NCI-H2171 treated with DMSO at 0.1 percent for 48 hours (cell line): ENCODE measurements at regions not wholly inside any gene's neighbourhood (a gene's known extent, or its start where the extent isn't known, plus 50 kb on each side); places are given as distances from the start of the nearest gene placed in this dataset.
A peak's percentile ranks its signal among the peaks of the same experiment; 100 is the strongest.

Source experiments
- DNase-seq: peaks from one replicate; lab custom pipeline; 2025; lab: John Stamatoyannopoulos, UW

GRCh38 chr9:89882930-89883361 lies 278.1 kb downstream of the GADD45G start:
- no peak for DNase-seq

GRCh38 chr9:89883401-89884341 lies 278.9 kb downstream of the GADD45G start:
- DNase-seq = no peak

GRCh38 chr9:89884356-89885083 lies 279.7 kb downstream of the GADD45G start:
- DNase-seq = no peak

- no peak for DNase-seq
Measured at GRCh38 chr9:89885156-89885555, 280.3 kb downstream of the GADD45G start.

DNA sequence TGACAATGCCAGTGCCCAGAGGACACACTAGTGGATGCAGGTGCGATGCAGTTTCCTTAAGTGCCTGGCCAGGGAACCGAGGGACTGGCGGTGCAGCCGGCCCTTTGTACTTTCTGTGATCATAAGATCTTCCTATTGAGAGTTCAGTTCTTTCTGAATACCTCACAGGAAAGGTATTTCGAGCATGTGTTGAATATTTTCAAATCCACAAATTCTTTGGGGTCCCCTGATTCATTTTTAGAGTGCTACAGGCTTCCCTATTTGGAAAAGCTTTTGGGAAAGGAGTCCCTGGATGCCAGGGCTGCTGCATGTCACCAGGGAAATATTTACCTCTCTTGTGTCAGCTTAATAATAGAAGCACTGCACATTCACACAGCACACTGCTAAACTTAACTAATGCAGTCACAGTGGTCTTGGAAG lies 281.5 kb downstream of the GADD45G start:
- no peak for DNase-seq

GRCh38 chr9:89887286-89887685 lies 282.5 kb downstream of the GADD45G start:
- DNase-seq = no peak

- no peak for DNase-seq
Measured at GRCh38 chr9:89888233-89888632, 283.4 kb downstream of the GADD45G start.

- no peak for DNase-seq
Measured at GRCh38 chr9:89888677-89889076, 283.9 kb downstream of the GADD45G start.

GRCh38 chr9:89889865-89890264 lies 285.1 kb downstream of the GADD45G start:
- no peak for DNase-seq

DNA sequence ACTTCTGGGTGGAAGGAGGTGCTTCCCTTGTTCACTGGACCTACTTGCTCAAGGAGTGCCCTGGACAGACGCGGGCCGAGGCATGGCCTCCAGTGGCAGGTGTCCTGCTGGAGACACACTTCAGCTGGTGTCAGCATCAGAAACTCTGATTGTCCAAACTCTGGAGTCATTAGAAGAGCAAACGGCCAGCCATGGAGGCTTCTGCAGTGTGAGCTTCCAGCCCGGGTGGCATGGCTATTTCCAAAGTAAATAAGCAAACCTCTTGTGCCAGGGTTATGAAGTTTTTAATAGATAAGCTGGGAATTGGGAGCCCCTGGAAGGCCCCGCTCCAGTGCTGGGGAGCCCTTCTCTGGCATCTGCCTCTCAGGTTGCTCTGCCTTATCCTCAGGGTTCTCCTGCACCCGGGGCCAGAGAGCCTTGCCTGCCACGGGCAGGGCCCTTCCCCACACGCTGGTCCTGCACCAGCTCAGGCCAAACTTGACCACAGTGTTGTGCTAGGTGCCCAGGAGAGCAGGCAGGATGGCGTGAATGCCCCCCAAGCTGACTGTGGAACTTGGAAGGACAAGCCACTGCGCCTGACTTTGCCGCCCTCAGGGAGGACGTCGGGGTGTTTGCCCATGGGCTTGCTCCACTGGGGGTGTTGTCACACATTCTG lies 285.6 kb downstream of the GADD45G start:
- DNase-seq = no peak

DNA sequence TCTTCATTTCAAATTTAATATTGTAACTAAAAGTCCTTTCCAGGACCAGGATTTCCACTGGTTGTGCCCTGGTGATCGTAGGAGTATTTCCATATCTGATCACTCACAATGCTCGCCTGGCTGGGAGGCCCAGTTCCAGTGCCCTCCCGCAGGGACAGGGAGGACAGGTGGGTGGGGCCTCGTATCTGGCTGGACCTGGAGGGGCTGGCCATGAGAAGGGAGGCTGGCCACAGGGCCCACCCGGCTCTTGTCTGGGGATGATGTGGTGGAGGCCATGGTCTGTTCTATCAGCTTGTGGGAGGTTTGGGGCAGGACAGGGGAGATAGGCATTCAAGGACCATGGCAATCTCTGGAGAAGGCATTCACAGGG lies 286.4 kb downstream of the GADD45G start:
- DNase-seq = no peak

DNA sequence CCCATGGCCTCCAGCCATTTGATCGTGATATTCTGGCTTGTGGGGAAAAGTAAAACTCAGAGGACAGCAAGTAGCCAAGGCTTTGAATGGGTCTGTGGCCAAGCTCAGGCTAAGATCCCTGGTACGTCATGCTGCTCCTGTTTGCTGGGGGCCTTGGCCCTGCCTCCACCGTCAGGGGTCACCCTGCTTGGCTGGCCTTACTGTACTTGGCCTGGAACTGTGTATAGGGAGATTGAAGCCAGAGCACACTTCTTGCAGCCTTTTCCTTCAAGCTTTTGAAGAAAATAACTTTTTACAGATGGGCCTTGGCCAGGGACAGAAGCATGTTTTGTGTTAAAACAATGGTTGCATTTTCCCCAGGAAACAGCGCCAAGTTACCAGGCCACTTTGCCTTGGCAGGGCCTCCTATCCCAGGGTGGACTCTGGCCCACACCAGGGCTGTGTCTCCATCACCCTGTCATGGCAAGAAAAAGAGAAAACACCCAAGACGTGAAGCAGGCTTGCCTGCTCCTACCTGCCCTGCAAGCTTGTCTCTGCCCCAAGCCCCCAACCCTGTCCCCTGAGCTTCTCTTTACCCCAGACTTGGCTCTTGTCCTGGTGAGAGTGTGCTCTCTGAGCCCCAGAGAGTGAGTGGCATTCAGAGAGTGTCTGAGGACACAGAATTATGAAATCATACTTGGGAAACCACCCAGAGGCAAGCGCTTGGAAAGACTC lies 286.9 kb downstream of the GADD45G start:
- no peak for DNase-seq

DNA sequence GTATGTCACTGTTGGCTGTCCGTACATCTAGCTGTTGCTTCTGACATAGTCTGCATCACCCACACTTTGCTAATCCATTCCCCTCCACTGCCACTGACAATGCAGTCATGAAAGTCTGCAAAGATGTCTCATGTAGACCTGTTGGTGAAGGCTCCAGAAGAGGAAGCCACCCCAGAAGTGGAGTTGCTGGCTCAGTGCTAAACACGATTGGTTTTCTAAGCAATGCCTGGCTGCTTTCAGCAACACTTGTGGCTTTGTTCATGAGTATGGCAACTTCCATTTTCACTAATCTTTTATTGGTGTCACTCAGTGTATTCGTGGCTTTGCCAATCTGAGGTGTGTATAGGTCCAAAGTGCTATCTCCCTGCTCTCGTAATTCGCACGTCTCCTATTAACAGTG lies 288.1 kb downstream of the GADD45G start:
- no peak for DNase-seq

GRCh38 chr9:89893886-89894285 lies 289.1 kb downstream of the GADD45G start:
- DNase-seq = no peak

GRCh38 chr9:89896806-89897340 lies 292.1 kb downstream of the GADD45G start:
- DNase-seq = peak; percentile 21

- DNase-seq = no peak
Measured at GRCh38 chr9:89899573-89899972, 294.8 kb downstream of the GADD45G start.

DNA sequence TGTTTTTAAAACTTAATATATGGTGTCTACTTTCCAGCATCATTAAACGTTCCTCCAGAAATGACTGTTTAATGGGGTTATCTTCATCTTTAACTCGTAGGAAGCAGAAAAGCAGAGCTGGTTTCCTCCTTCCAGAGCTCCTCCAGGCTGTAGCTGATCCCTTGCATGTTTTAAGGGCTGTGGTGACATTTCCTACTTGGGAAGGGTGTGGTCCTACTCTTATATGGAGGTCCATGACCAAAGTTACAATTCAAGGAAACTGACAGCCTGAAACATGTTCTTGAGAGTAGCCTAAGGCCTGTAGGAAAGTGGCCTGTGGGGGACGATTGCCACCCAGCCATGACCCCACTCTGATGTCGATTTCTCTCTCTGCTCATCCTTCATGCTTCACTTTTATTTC lies 297.1 kb downstream of the GADD45G start:
- no peak for DNase-seq

GRCh38 chr9:89902450-89903140 lies 297.8 kb downstream of the GADD45G start:
- no peak for DNase-seq

GRCh38 chr9:89903141-89903475 lies 298.3 kb downstream of the GADD45G start:
- DNase-seq = no peak

DNA sequence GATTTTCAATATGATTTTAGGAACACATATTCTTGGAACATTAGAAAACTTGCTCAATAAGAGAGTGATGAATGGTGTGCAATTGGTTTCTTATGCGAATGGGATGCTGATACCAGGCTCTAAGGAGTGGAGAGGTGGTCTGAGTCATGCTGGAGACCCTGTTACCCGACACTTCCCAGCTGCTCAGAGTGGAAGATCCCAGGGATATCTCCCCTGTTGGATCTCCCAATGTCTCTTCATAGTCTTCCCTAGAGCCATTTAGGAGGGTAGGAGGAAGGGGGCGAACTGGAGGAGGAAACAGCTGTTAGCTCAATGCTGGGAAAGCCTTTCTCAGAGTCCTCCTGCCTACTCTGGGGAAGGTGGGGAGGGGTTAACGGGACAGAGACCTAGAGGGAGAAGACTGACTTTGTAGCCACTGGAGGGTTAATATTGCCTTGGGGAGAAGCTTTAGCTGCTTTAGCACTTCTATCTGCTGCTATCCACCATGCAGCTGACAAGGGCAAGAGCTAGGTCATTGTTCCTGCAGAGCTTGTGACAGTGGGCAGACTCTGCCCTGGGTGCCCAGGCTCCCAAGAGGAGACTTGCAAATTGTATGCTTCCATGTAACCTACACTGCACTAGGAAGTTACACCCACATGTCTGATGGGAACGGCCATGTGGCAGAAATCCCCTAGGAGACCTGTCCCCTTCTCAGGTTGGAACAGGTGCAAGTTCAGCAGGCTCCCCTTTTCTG lies 301.0 kb downstream of the GADD45G start:
- peak; percentile 14 for DNase-seq
